OCI-LY3 (cell line): ENCODE measurements at regions not wholly inside any gene's neighbourhood (a gene's known extent, or its start where the extent isn't known, plus 50 kb on each side); places are given as distances from the start of the nearest gene placed in this dataset.

Experiments used
- CTCF ChIP-seq: fragments of 200-600, 300-600 bp; sonication (generic); IDR thresholded peaks from 2 replicates; pipeline ENCODE4 v1.5.1; 2014; ENCODE audit warnings: antibody characterized with exemption, low read length, low read depth
- EZH2phosphoT487 ChIP-seq: fragments of 200-600 bp; shearing (Covaris generic); IDR thresholded peaks from 2 replicates; pipeline ENCODE4 v1.6.1; 2018; ENCODE audit warnings: antibody characterized with exemption, mixed run types, low read depth

- TF ChIP-seq EZH2phosphoT487: no peak
- TF ChIP-seq CTCF: no peak
Measured at GRCh38 chr1:219050822-219051125, 122.9 kb upstream of the LYPLAL1 start.
